ENCODE measurements at regions not wholly inside any gene's neighbourhood (a gene's known extent, or its start where the extent isn't known, plus 50 kb on each side); places are given as distances from the start of the nearest gene placed in this dataset.

DNA sequence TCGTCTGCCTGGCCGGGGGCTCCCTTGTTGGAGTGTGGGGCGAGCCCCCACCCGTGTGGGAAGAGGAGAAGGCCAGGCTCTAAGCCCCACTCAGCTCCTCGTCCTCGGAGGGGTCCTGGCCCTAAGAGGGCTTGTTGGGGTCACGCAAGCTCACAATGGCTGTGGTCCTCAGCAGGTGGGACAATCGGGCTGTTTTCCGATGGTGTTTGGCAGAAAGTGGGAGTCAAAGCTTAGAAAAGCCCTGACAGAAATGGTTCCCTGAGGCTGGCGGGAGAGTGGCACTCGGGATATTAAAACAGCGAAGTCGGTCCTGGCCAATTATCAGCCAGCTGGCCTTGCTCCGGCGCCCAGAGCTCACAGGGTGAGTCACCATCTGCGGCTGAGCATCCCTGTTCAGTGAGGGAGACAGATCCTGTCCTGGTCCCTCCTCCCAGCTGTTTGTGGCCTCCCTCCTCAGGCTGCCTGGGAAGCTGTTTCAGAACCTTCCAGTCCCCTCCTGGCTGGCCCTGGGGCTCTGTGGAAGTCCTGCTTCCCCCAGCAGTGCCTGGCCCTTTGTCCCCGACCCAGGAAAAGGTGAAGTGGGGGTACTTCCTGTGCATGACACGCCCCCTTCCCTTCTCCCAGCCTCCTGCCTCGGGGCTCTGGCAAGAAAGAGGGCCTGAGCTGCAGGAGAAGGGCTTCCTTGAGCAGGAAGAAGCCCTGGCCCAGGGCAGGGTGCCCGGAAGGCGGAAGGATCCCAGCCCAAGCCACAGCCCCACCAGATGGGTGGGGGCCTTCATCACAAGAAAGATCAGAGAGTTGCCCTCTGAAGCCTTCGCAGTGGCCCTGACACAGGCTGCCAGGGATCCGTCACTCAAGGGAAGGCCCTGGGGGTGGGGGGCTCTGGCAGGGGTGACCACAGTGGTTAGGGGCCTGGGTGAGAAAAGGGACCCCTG, 53.6 kb upstream of the BHLHE23 start:
- TF ChIP-seq GABPA (IDR thresholded peaks at IDR 0.05; ENCODE audit: low read depth, low read length) (no peak), GABPA (CRISPR knock-in tag; IDR thresholded peaks at IDR 0.05; ENCODE audit: low read depth) (peak; percentile 13; the same call in 1 of the 2 replicates), NR0B2 (CRISPR knock-in tag; IDR thresholded peaks at IDR 0.05) (0 out of 2 replicates have a peak, but pooled peaks have one; percentile 30), ZNF30 (CRISPR knock-in tag; IDR thresholded peaks at IDR 0.05) (no peak), FOSL2 (CRISPR knock-in tag; IDR thresholded peaks at IDR 0.05) (peak; percentile 51)
- Histone ChIP-seq H3K4me1 (ENCODE audit: insufficient read depth, low read length) (peaks cover 9% of the 10 kb centered on the region), H3K4me3 (replicated peaks in 1 of 3; ENCODE audit: insufficient read depth in 1 of 3, low read depth in 2 of 3, low read length in 3 of 3) (no peak overlapping the region), H3K9me3 (ENCODE audit: low read length) (no peaks in the 10 kb centered on the region), H3K27ac (ENCODE audit: extremely low read length, insufficient read depth, low read length) (no peak overlapping the region), H3K27me3 (ENCODE audit: control insufficient read depth in 1 of 2, insufficient read depth in 2 of 2, low read length in 2 of 2) (peaks cover 22 to 78% of the 10 kb centered on the region in 2 experiments; a peak in 4 of 5 replicates), H2AFZ (ENCODE audit: low read length) (no peak overlapping the region), H3K79me2 (ENCODE audit: insufficient read depth, low read length) (no peaks in the 10 kb centered on the region), H3K36me3 (replicated peaks in 1 of 2; ENCODE audit: control insufficient read depth in 1 of 2, insufficient read depth in 2 of 2, low read length in 2 of 2) (no peaks in the 10 kb centered on the region), H4K20me1 (ENCODE audit: insufficient read depth, low read length) (peaks cover 13% of the 10 kb centered on the region), H3K9ac (ENCODE audit: insufficient read depth, low read depth, low read length) (no peak overlapping the region), H3K4me2 (ENCODE audit: low read depth, low read length) (no peak overlapping the region)
- FAIRE-seq (no peak), DNase-seq (ENCODE audit: low spot score) (no peak), ATAC-seq (no peak; the same call in 2 of the 3 replicates)
- 22% methylated on average over 21 of the region's 23 CpGs for whole genome bisulfite sequencing (ENCODE audit: low lambda C conversion rate)
- CTCF ChIA-PET (ENCODE audit: low intra/inter-chr PET ratio, low total read pairs) = no interaction called here
- BruUV-seq (replicated peaks) = no TSS peak
- in situ Hi-C loops (cut with HindIII; ENCODE audit: extremely low pct_ligation_motif_present, low pct_unique_long_range_greater_than_20kb) (no loop called here), intact Hi-C loops (cut with micrococcal nuclease; ENCODE audit: unreplicated experiment) (no loop called here)
- POLR2A ChIA-PET = no interaction called here

DNA sequence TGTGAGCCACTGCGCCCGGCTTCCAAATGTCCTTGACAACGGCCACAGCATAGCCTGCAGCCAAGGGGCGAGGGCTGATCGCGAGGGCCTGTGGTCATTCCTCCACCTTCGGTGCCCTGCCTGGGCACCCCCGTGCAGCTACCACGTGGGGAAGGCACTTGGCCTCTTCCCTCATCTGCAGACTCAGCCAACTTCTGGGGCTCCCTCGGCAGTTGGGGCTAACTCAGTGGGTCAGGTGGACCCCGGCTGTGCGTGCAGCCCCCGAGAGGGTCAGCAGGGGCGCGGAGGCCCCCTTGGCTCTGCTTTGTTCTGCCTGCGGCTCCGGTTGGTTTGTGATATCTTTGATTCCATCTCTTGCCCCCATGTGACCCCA, 52.9 kb upstream of the BHLHE23 start:
- ChIA-PET CTCF (ENCODE audit: low intra/inter-chr PET ratio, low total read pairs) (no interaction called here), POLR2A (no interaction called here)
- no TSS peak for BruUV-seq (replicated peaks)
- intact Hi-C loops (cut with micrococcal nuclease; ENCODE audit: unreplicated experiment) (loop anchor here (10.0 kb wide), 1 partner anchor 185 kb away; no protein-coding TSS in a partner anchor), in situ Hi-C loops (cut with HindIII; ENCODE audit: extremely low pct_ligation_motif_present, low pct_unique_long_range_greater_than_20kb) (loop anchor here (5.0 kb wide), 1 partner anchor 123 kb away; no protein-coding TSS in a partner anchor)
- FAIRE-seq = no peak
- 16% methylated on average over 17 of the region's 17 CpGs for WGBS (ENCODE audit: low lambda C conversion rate)
- H3K4me3 ChIP-seq (replicated peaks in 1 of 3; ENCODE audit: insufficient read depth in 1 of 3, low read depth in 2 of 3, low read length in 3 of 3) = no peak overlapping the region
- no peaks in the 10 kb centered on the region for H3K9me3 ChIP-seq (ENCODE audit: low read length)
- peaks cover 3% of the 10 kb centered on the region for H3K4me1 ChIP-seq (ENCODE audit: insufficient read depth, low read length)
- DNase-seq (ENCODE audit: low spot score) = no peak
- peaks cover 13% of the 10 kb centered on the region for H4K20me1 ChIP-seq (ENCODE audit: insufficient read depth, low read length)
- H3K79me2 ChIP-seq (ENCODE audit: insufficient read depth, low read length) = no peaks in the 10 kb centered on the region
- no peak for ATAC-seq
- H3K4me2 ChIP-seq (ENCODE audit: low read depth, low read length) = no peak overlapping the region
- H3K27ac ChIP-seq (ENCODE audit: extremely low read length, insufficient read depth, low read length) = no peak overlapping the region
- no peak overlapping the region for H2AFZ ChIP-seq (ENCODE audit: low read length)
- H3K36me3 ChIP-seq (replicated peaks in 1 of 2; ENCODE audit: control insufficient read depth in 1 of 2, insufficient read depth in 2 of 2, low read length in 2 of 2) = no peaks in the 10 kb centered on the region
- H3K27me3 ChIP-seq (ENCODE audit: control insufficient read depth in 1 of 2, insufficient read depth in 2 of 2, low read length in 2 of 2) = peaks cover 20 to 76% of the 10 kb centered on the region in 2 experiments; a peak in 4 of 5 replicates
- no peak overlapping the region for H3K9ac ChIP-seq (ENCODE audit: insufficient read depth, low read depth, low read length)
- TF ChIP-seq ZNF407 (CRISPR knock-in tag; IDR thresholded peaks at IDR 0.05; ENCODE audit: not compliant biosample characterization) (no peak), ZNF224 (CRISPR knock-in tag; IDR thresholded peaks at IDR 0.05) (no peak), ATF7 (IDR thresholded peaks at IDR 0.05) (no peak), ATF7 (CRISPR knock-in tag; IDR thresholded peaks at IDR 0.05) (no peak)

Data from HepG2 (cell line).